Vagina (tissue), 2 donors: ENCODE measurements at regions not wholly inside any gene's neighbourhood (a gene's known extent, or its start where the extent isn't known, plus 50 kb on each side); places are given as distances from the start of the nearest gene placed in this dataset.

Source experiments
- DNase-seq, 2 donors: peaks; one replicate each; pipeline ENCODE4 v3.0.0-alpha.2; 2017; ENCODE audit errors: extremely low spot score in 2 of 2
- H3K27ac ChIP-seq: fragments of 200-600 bp; sonication (generic); one replicate; pipeline ENCODE4 v1.5.1; 2019
- H3K27me3 ChIP-seq: fragments of 200-600 bp; sonication (generic); one replicate; pipeline ENCODE4 v1.5.1; 2019
- H3K36me3 ChIP-seq, 2 donors: fragments of 200-600 bp; sonication (generic); one replicate each; pipeline ENCODE4 v1.5.1; 2017 to 2019
- H3K4me1 ChIP-seq: fragments of 200-600 bp; sonication (generic); one replicate; pipeline ENCODE4 v1.5.1; 2019
- H3K4me3 ChIP-seq, 2 donors: fragments of 200-600 bp; sonication (generic); 1 replicate in 1 of 2; 2 replicates in 1 of 2; pipeline ENCODE4 v1.5.1; 2016 to 2019
- H3K9me3 ChIP-seq: fragments of 200-600 bp; sonication (generic); one replicate; pipeline ENCODE4 v1.5.1; 2019
- CTCF ChIP-seq, 3 experiments: fragments of 450-650 bp in 2 of 3; fragments of 200-600 bp in 1 of 3; sonication (generic) in 1 of 3; IDR thresholded peaks; one replicate each; pipeline ENCODE4 v1.5.1; 2017 to 2019; ENCODE audit warnings: antibody characterized with exemption in 3 of 3, mild to moderate bottlenecking in 2 of 3, moderate library complexity in 2 of 3
- POLR2A ChIP-seq, 2 donors: fragments of 450-650 bp; IDR thresholded peaks; one replicate each; pipeline ENCODE4 v1.6.1; 2017; ENCODE audit warnings: antibody characterized with exemption in 2 of 2, mild to moderate bottlenecking in 2 of 2, moderate library complexity in 2 of 2
- POLR2AphosphoS5 ChIP-seq, 2 donors: sonication (generic); formaldehyde crosslinking; IDR thresholded peaks; one replicate each; pipeline ENCODE4 v1.9.0; 2017; ENCODE audit warnings: antibody characterized with exemption in 2 of 2, mild to moderate bottlenecking in 2 of 2, low read depth in 1 of 2; ENCODE audit not compliant: insufficient read depth in 1 of 2
- intact Hi-C: fragments of 100-400 bp; cut with DNase I; formaldehyde crosslinking; loops from one replicate; pipeline ENCODE4 v1.15.1; 2023

- H3K27ac ChIP-seq, result no peak overlapping the region
- H3K27me3 ChIP-seq, result no peaks in the 10 kb centered on the region
- intact Hi-C loops, result no loop called here
- TF ChIP-seq POLR2A (IDR thresholded peaks at IDR 0.05) (no peak), POLR2AphosphoS5 (IDR thresholded peaks at IDR 0.05; ENCODE audit: insufficient read depth in 1 of 2, low read depth in 1 of 2) (no peak), CTCF (IDR thresholded peaks at IDR 0.05) (no peak)
- H3K4me1 ChIP-seq, result no peaks in the 10 kb centered on the region
- no peak overlapping the region for H3K4me3 ChIP-seq
- no peaks in the 10 kb centered on the region for H3K36me3 ChIP-seq
- H3K9me3 ChIP-seq, result no peaks in the 10 kb centered on the region
- DNase-seq, result no peak
Measured at GRCh38 chr7:93737953-93738352, 152.6 kb downstream of the TFPI2 start.

DNA sequence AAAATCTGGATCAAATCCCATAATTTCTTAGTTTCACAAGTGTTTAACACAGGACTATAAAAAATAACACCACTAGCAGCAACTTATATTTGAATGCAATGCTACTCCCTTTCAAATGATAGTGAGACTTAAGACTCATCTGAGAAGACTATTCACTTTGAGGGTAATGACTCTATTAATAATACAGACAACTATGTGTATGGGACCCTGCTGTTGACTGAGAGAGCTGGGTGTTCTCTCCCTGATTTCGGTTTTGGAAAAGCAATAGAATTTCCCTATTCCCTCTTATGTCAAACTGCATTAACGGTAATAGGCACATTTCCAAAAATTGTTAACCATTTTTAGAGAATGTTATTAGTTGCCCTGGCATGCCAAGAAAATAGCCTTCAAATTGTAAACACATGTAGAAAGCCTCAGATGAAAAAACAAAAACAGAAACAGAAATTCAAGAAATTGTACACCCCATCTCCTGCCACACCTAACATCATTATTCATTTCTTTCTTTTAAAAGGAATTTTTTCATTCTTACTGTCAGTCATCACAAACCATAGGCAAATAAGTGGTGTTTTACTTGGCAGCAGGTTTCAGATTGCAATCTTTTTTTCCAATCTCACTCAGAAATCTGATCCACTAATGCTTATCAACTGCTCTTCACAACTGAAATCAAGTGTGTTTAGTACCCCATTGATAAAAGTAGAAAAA, 153.7 kb downstream of the TFPI2 start:
- no peak overlapping the region for H3K27ac ChIP-seq
- H3K27me3 ChIP-seq, result no peaks in the 10 kb centered on the region
- no peaks in the 10 kb centered on the region for H3K36me3 ChIP-seq
- TF ChIP-seq POLR2A (IDR thresholded peaks at IDR 0.05) (no peak), CTCF (IDR thresholded peaks at IDR 0.05) (no peak), POLR2AphosphoS5 (IDR thresholded peaks at IDR 0.05; ENCODE audit: insufficient read depth in 1 of 2, low read depth in 1 of 2) (no peak)
- DNase-seq, result no peak
- intact Hi-C loops, result no loop called here
- H3K9me3 ChIP-seq, result no peaks in the 10 kb centered on the region
- H3K4me3 ChIP-seq, result no peak overlapping the region
- no peaks in the 10 kb centered on the region for H3K4me1 ChIP-seq

DNA sequence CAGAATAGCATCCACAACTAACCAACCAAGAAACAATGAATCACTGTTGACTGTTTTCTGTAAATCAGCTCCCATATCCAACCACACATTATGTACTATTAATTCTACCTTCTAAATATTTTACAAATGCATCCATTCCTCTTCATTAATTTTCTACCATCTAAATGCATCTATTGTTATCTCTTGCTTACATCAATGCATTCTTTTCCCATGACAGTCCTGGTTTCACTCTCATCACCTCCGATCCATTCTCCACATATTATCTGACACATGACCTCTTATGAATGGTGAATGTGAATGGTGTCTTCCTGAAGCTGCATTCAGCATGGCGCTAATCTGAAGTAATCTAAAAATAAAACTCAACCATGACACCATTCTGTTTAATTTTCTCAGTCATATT, 153.8 kb upstream of the CALCR start:
- Histone ChIP-seq H3K27ac (no peak overlapping the region), H3K36me3 (no peaks in the 10 kb centered on the region), H3K4me1 (no peaks in the 10 kb centered on the region), H3K9me3 (no peaks in the 10 kb centered on the region), H3K27me3 (no peaks in the 10 kb centered on the region), H3K4me3 (no peak overlapping the region)
- DNase-seq, result no peak
- intact Hi-C loops, result no loop called here
- no peak for TF ChIP-seq POLR2A (IDR thresholded peaks at IDR 0.05)
- no peak for TF ChIP-seq POLR2AphosphoS5 (IDR thresholded peaks at IDR 0.05; ENCODE audit: insufficient read depth in 1 of 2, low read depth in 1 of 2)
- no peak for TF ChIP-seq CTCF (IDR thresholded peaks at IDR 0.05)

GRCh38 chr7:93725954-93726353, 151.4 kb upstream of the CALCR start:
- Histone ChIP-seq H3K36me3 (no peaks in the 10 kb centered on the region), H3K27ac (no peak overlapping the region), H3K9me3 (no peaks in the 10 kb centered on the region), H3K4me3 (no peak overlapping the region), H3K27me3 (no peaks in the 10 kb centered on the region), H3K4me1 (no peaks in the 10 kb centered on the region)
- DNase-seq, result no peak
- intact Hi-C loops, result no loop called here
- TF ChIP-seq POLR2A (IDR thresholded peaks at IDR 0.05), result no peak

DNA sequence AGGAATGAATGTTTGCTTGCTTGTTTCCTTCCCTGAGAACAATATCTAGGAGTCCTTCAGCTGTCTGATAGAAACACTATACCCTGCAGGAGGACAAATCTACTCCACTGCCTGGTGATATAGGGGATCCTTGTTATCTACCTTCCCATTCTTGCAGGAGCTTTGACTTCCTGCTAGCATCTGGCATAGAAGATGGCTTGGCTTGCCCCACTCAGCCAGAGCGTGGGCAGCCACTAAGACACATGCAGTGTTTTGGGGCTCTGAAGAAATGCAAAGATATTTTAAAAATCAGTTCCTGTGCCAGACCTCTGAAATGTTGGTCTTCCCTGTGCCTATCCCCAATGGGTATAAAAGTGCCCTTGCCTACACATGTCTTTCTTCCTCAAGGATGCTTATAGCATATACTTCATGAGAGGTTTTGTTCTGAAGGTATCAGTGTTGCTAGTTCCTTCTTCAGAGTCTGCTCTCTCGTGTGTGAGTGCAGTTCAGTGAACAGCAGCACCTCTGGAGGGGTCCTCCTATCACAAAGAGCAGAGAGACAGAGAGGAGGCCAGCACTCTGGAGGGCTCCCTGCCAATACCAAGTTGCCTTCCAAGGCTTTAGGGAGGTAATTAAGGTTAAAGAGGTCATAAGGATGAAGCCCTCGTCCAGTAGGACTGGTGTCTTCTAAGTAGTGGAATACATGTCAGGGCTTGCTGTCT, 149.1 kb upstream of the CALCR start:
- Histone ChIP-seq H3K4me1 (no peaks in the 10 kb centered on the region), H3K27ac (no peak overlapping the region), H3K4me3 (no peak overlapping the region), H3K9me3 (no peaks in the 10 kb centered on the region), H3K36me3 (no peaks in the 10 kb centered on the region), H3K27me3 (no peaks in the 10 kb centered on the region)
- intact Hi-C loops, result no loop called here
- DNase-seq, result no peak
- TF ChIP-seq CTCF (IDR thresholded peaks at IDR 0.05) (no peak), POLR2A (IDR thresholded peaks at IDR 0.05) (no peak), POLR2AphosphoS5 (IDR thresholded peaks at IDR 0.05; ENCODE audit: insufficient read depth in 1 of 2, low read depth in 1 of 2) (no peak)
